ENCODE measurements at regions not wholly inside any gene's neighbourhood (a gene's known extent, or its start where the extent isn't known, plus 50 kb on each side); places are given as distances from the start of the nearest gene placed in this dataset.
"Not testable (repeated sequence)": the region's sequence is repeated elsewhere in the genome, so short reads cannot be mapped to it uniquely, and the experiment has no call there.

GRCh38 chr16:14384745-14385144 lies 245.3 kb downstream of the PARN start:
- H3K36me3 Mint-ChIP-seq = no peaks in the 10 kb centered on the region
- H3K9me3 Mint-ChIP-seq = no peaks in the 10 kb centered on the region
- no peak overlapping the region for H3K27ac Mint-ChIP-seq
- H3K4me1 Mint-ChIP-seq = peaks cover 0 to 2% of the 10 kb centered on the region in 2 donors
- DNase-seq = no peak
- no peak for ATAC-seq (replicated peaks)
- H3K4me3 Mint-ChIP-seq = no peak overlapping the region
- H3K27me3 Mint-ChIP-seq = peaks cover 0 to 4% of the 10 kb centered on the region in 2 donors

GRCh38 chr16:14383844-14384243 lies 246.2 kb downstream of the PARN start:
- not testable (repeated sequence) for H3K4me3 Mint-ChIP-seq; H3K9me3 Mint-ChIP-seq; H3K27me3 Mint-ChIP-seq; DNase-seq; H3K4me1 Mint-ChIP-seq; H3K27ac Mint-ChIP-seq; H3K36me3 Mint-ChIP-seq; ATAC-seq (replicated peaks)

GRCh38 chr16:14378689-14379467 lies 251.2 kb downstream of the PARN start:
- Mint-ChIP-seq H3K4me3 (no peak overlapping the region), H3K27me3 (peaks cover 0 to 6% of the 10 kb centered on the region in 2 donors), H3K9me3 (no peaks in the 10 kb centered on the region), H3K27ac (no peak overlapping the region), H3K4me1 (peaks cover 8% of the 10 kb centered on the region in 2 donors), H3K36me3 (no peaks in the 10 kb centered on the region)
- no peak for ATAC-seq (replicated peaks)
- DNase-seq = no peak

GRCh38 chr16:14378131-14378551 lies 251.9 kb downstream of the PARN start:
- DNase-seq = no peak
- no peaks in the 10 kb centered on the region for H3K9me3 Mint-ChIP-seq
- H3K36me3 Mint-ChIP-seq = no peaks in the 10 kb centered on the region
- no peak overlapping the region for H3K27ac Mint-ChIP-seq
- H3K27me3 Mint-ChIP-seq = peaks cover 0 to 3% of the 10 kb centered on the region in 2 donors
- no peak for ATAC-seq (replicated peaks)
- peaks cover 7 to 8% of the 10 kb centered on the region in 2 donors for H3K4me1 Mint-ChIP-seq
- H3K4me3 Mint-ChIP-seq = no peak overlapping the region

- no peaks in the 10 kb centered on the region for H3K9me3 Mint-ChIP-seq
- H3K36me3 Mint-ChIP-seq = no peaks in the 10 kb centered on the region
- peaks cover 7 to 8% of the 10 kb centered on the region in 2 donors for H3K4me1 Mint-ChIP-seq
- no peak overlapping the region for H3K27ac Mint-ChIP-seq
- no peak overlapping the region for H3K4me3 Mint-ChIP-seq
- DNase-seq = no peak
- H3K27me3 Mint-ChIP-seq = peaks cover 0 to 3% of the 10 kb centered on the region in 2 donors
- ATAC-seq (replicated peaks) = no peak
Measured at GRCh38 chr16:14377326-14377725, 252.7 kb downstream of the PARN start.

- Mint-ChIP-seq H3K4me1 (peaks cover 7 to 8% of the 10 kb centered on the region in 2 donors), H3K9me3 (no peaks in the 10 kb centered on the region), H3K27ac (no peak overlapping the region), H3K4me3 (no peak overlapping the region), H3K27me3 (peaks cover 0 to 6% of the 10 kb centered on the region in 2 donors), H3K36me3 (no peaks in the 10 kb centered on the region)
- DNase-seq = no peak
- no peak for ATAC-seq (replicated peaks)
Measured at GRCh38 chr16:14375132-14375491, 254.9 kb downstream of the PARN start.

- H3K4me1 Mint-ChIP-seq = peaks cover 7 to 8% of the 10 kb centered on the region in 2 donors
- no peak for DNase-seq
- no peaks in the 10 kb centered on the region for H3K9me3 Mint-ChIP-seq
- peaks cover 5 to 6% of the 10 kb centered on the region in 2 donors for H3K27me3 Mint-ChIP-seq
- H3K36me3 Mint-ChIP-seq = no peaks in the 10 kb centered on the region
- H3K27ac Mint-ChIP-seq = no peak overlapping the region
- H3K4me3 Mint-ChIP-seq = no peak overlapping the region
- peak in 1 of 2 donors; percentile 33 for ATAC-seq (replicated peaks)
Measured at GRCh38 chr16:14374451-14375131, 255.5 kb downstream of the PARN start.

- Mint-ChIP-seq H3K9me3 (no peaks in the 10 kb centered on the region), H3K27ac (no peak overlapping the region), H3K4me1 (peaks cover 7 to 8% of the 10 kb centered on the region in 2 donors), H3K27me3 (peaks cover 6 to 9% of the 10 kb centered on the region in 2 donors), H3K36me3 (no peaks in the 10 kb centered on the region), H3K4me3 (no peak overlapping the region)
- DNase-seq = no peak
- no peak for ATAC-seq (replicated peaks)
Measured at GRCh38 chr16:14373896-14374295, 256.2 kb downstream of the PARN start.

- ATAC-seq (replicated peaks) = no peak
- no peak overlapping the region for H3K27ac Mint-ChIP-seq
- peaks cover 7 to 8% of the 10 kb centered on the region in 2 donors for H3K4me1 Mint-ChIP-seq
- no peak for DNase-seq
- H3K36me3 Mint-ChIP-seq = no peaks in the 10 kb centered on the region
- peaks cover 6 to 13% of the 10 kb centered on the region in 2 donors for H3K27me3 Mint-ChIP-seq
- no peaks in the 10 kb centered on the region for H3K9me3 Mint-ChIP-seq
- no peak overlapping the region for H3K4me3 Mint-ChIP-seq
Measured at GRCh38 chr16:14373406-14373805, 256.7 kb downstream of the PARN start.

- no peak for DNase-seq
- Mint-ChIP-seq H3K4me3 (no peak overlapping the region), H3K9me3 (no peaks in the 10 kb centered on the region), H3K27ac (no peak overlapping the region), H3K27me3 (peaks cover 6 to 15% of the 10 kb centered on the region in 2 donors), H3K4me1 (peaks cover 7 to 8% of the 10 kb centered on the region in 2 donors), H3K36me3 (no peaks in the 10 kb centered on the region)
- ATAC-seq (replicated peaks) = no peak
Measured at GRCh38 chr16:14372471-14372870, 257.6 kb downstream of the PARN start.

GRCh38 chr16:14371778-14372431 lies 258.2 kb downstream of the PARN start:
- Mint-ChIP-seq H3K9me3 (no peaks in the 10 kb centered on the region), H3K4me3 (no peak overlapping the region), H3K4me1 (peaks cover 7 to 8% of the 10 kb centered on the region in 2 donors), H3K27me3 (peaks cover 6 to 15% of the 10 kb centered on the region in 2 donors), H3K36me3 (no peaks in the 10 kb centered on the region), H3K27ac (no peak overlapping the region)
- ATAC-seq (replicated peaks) = no peak
- no peak for DNase-seq

- Mint-ChIP-seq H3K27ac (no peak overlapping the region), H3K4me3 (no peak overlapping the region), H3K27me3 (peaks cover 3 to 15% of the 10 kb centered on the region in 2 donors), H3K36me3 (no peaks in the 10 kb centered on the region), H3K4me1 (peaks cover 7 to 8% of the 10 kb centered on the region in 2 donors), H3K9me3 (no peaks in the 10 kb centered on the region)
- ATAC-seq (replicated peaks) = no peak
- DNase-seq = no peak
Measured at GRCh38 chr16:14370736-14371234, 259.3 kb downstream of the PARN start.

- H3K36me3 Mint-ChIP-seq = no peaks in the 10 kb centered on the region
- no peak for DNase-seq
- H3K9me3 Mint-ChIP-seq = no peaks in the 10 kb centered on the region
- H3K4me1 Mint-ChIP-seq = peaks cover 5 to 6% of the 10 kb centered on the region in 2 donors
- H3K4me3 Mint-ChIP-seq = no peak overlapping the region
- peaks cover 3 to 16% of the 10 kb centered on the region in 2 donors for H3K27me3 Mint-ChIP-seq
- no peak for ATAC-seq (replicated peaks)
- H3K27ac Mint-ChIP-seq = no peak overlapping the region
Measured at GRCh38 chr16:14369734-14370598, 260.1 kb downstream of the PARN start.

- no peak overlapping the region for H3K27ac Mint-ChIP-seq
- no peak overlapping the region for H3K4me3 Mint-ChIP-seq
- peaks cover 4 to 29% of the 10 kb centered on the region in 2 donors for H3K27me3 Mint-ChIP-seq
- no peak for DNase-seq
- no peaks in the 10 kb centered on the region for H3K4me1 Mint-ChIP-seq
- ATAC-seq (replicated peaks) = no peak
- H3K36me3 Mint-ChIP-seq = no peaks in the 10 kb centered on the region
- H3K9me3 Mint-ChIP-seq = no peaks in the 10 kb centered on the region
Measured at GRCh38 chr16:14368399-14368798, 261.7 kb downstream of the PARN start.
